Renal pelvis (tissue), 1 donor: ENCODE measurements at regions not wholly inside any gene's neighbourhood (a gene's known extent, or its start where the extent isn't known, plus 50 kb on each side); places are given as distances from the start of the nearest gene placed in this dataset.
"Not testable (repeated sequence)": the region's sequence is repeated elsewhere in the genome, so short reads cannot be mapped to it uniquely, and the experiment has no call there.

Experiments used
- DNase-seq: peaks from one replicate; pipeline ENCODE4 v3.0.0-alpha.2; 2013

- DNase-seq = not testable (repeated sequence)
These were observed 94.4 kb downstream of the LSM3 start for GRCh38 chr3:14272959-14273560.

GRCh38 chr3:14273901-14274611 lies 95.4 kb downstream of the LSM3 start:
- no peak for DNase-seq

- no peak for DNase-seq
These were observed 96.0 kb downstream of the LSM3 start for GRCh38 chr3:14274612-14274936.

- no peak for DNase-seq
These were observed 96.7 kb downstream of the LSM3 start for GRCh38 chr3:14274999-14275961.

GRCh38 chr3:14275962-14276909 lies 97.6 kb downstream of the LSM3 start:
- no peak for DNase-seq

- no peak for DNase-seq
These were observed 98.9 kb downstream of the LSM3 start for GRCh38 chr3:14277557-14277956.

- no peak for DNase-seq
These were observed 99.7 kb downstream of the LSM3 start for GRCh38 chr3:14278265-14278798.

GRCh38 chr3:14278799-14279625 lies 100.4 kb downstream of the LSM3 start:
- no peak for DNase-seq

GRCh38 chr3:14279626-14280061 lies 101.0 kb downstream of the LSM3 start:
- DNase-seq = no peak

- no peak for DNase-seq
These were observed 101.7 kb downstream of the LSM3 start for GRCh38 chr3:14280326-14280725.

- DNase-seq = no peak
These were observed 102.4 kb downstream of the LSM3 start for GRCh38 chr3:14281053-14281452.

GRCh38 chr3:14282001-14282705 lies 103.5 kb downstream of the LSM3 start:
- DNase-seq = no peak

- DNase-seq = no peak
These were observed 104.1 kb downstream of the LSM3 start for GRCh38 chr3:14282706-14283075.

GRCh38 chr3:14283092-14283812 lies 104.6 kb downstream of the LSM3 start:
- DNase-seq = no peak

- no peak for DNase-seq
These were observed 105.3 kb downstream of the LSM3 start for GRCh38 chr3:14283813-14284438.

GRCh38 chr3:14284694-14285547 lies 106.3 kb downstream of the LSM3 start:
- DNase-seq = no peak

- no peak for DNase-seq
These were observed 106.9 kb downstream of the LSM3 start for GRCh38 chr3:14285548-14285925.
